DMS 273 (cell line): ENCODE measurements at regions not wholly inside any gene's neighbourhood (a gene's known extent, or its start where the extent isn't known, plus 50 kb on each side); places are given as distances from the start of the nearest gene placed in this dataset.
A peak's percentile ranks its signal among the peaks of the same experiment; 100 is the strongest.
"Not testable (repeated sequence)": the region's sequence is repeated elsewhere in the genome, so short reads cannot be mapped to it uniquely, and the experiment has no call there.

Source experiments
- DNase-seq: peaks from one replicate; lab custom pipeline; 2025; ENCODE audit not compliant: unreplicated experiment; lab: John Stamatoyannopoulos, UW

DNA sequence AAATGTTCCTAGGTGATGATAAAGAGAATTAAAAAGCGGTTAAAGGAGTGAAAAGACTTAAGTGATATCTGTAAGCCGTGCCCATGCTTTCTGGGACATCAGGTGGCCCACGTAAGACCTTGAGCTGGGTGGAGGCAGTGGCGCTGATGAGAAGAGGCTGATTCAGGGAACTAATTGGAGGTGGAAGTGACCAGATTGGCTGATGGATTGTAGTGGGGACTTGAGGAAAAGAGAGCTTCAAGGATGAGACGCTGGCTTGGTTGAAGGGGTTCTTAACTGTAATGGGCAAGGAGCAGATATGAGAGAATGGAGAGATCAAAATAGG lies 69.1 kb upstream of the EP300 start:
- no peak for DNase-seq

DNA sequence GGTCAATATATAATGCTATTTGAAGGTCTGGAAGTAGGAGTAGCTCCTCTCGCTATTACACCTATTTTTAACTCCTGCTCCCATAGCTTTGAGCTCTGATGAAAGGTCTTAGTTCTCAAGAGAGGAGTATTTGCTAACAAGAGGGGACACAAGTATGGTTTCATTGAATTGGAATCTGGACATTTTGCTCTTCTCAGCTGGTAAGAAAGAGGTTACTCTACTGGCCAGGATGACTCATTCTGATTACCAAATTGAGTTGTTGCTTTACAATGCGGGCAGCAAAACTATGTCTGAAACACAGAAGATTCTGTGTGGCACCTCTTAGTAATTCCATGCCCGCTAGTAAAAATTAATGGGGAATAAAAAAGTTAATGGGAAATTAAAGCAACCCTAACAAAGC lies 63.6 kb upstream of the EP300 start:
- DNase-seq, result no peak

DNA sequence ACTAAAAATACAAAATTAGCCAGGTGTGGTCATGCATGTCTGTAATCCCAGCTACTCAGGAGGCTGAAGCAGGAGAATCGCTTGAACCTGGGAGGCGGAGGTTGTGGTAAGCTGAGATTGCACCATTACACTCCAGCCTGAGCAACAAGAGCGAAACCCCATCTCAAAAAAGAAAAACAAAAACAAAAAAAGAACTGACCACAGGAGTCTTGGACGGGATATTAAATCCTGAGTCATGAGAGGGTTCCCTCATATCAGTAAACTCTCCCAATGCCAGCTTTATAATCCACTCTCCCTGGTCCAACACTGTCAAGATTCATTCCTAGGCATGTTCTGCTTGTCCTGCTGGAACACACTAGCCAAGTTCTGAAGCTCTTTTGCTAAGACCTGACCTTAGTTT lies 61.5 kb upstream of the EP300 start:
- no peak for DNase-seq

DNA sequence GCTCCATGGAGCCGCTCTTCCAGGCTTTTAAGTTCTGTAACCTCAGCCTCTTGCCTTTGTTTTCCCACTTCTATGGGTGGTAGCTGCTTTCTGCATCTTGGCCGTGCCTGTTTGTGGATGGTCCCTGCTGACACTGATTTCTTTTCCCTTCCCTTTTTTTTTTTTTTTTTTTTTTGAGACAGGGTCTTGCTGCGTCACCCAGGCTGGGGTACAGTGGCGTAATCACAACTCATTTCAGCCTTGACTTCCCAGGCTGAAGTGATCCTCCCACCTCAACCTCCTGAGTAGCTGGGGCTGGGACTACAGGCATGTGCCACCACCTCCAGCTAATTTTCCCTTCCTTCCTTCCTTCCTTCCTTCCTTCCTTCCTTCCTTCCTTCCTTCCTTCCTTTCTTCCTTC lies 57.7 kb upstream of the EP300 start:
- DNase-seq, result no peak

DNA sequence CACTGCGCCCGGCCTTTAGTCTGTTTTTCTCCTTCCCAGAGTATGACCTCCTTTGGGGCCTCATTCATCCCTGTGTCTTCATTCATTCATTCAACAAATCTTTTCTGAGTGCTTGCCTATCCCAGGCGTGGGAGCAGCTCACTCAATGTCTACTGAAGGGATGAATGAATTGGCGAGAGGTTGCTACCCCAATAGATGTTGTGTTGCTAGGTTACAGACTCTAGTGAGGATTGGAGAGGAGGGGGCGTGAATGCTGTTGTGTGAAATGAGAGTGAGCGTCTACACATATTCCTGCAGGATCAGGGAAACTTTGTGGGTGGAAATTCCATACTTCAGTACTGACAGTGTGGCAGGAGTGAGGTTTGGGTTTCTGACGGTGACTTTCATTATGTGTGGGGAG lies 55.5 kb upstream of the EP300 start:
- no peak for DNase-seq

DNA sequence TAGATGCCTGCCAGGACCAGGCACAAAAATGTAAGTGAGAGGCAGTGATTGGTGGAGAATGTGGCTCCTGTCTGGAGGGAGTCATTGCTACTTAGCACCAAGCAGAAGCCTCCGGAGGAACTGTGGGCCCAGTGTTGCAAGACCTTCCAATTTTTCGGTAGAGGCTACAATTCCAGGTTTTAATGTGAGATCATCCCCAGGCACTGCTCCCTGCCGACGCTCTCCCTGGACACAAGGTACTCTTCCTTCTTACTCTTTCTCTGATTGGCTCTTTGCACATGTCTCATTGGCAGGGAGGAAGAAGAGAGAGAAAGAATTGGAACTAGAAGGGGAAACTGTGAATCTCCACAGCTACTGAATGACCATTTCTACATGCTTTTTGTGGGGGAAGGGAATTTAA lies 53.7 kb upstream of the EP300 start:
- DNase-seq, result peak; percentile 15

DNA sequence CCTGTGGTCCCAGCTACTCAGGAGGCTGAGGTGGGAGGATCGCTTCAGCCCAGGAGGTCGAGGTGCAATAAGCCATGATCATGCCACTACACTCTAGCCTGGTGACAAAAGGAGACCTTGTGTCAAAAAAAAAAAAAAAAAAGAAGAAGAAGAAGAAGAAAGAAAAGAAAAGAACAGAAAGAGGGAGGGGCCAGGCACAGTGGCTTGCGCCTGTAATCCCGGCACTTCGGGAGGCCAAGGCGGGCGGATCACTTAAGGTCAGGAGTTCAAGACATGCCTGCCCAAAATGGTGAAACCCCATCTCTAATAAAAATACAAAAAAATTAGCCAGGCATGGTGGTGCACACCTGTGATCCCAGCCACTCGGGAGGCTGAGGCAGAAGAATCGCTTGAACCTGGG lies 52.8 kb upstream of the EP300 start:
- not testable (repeated sequence) for DNase-seq

DNA sequence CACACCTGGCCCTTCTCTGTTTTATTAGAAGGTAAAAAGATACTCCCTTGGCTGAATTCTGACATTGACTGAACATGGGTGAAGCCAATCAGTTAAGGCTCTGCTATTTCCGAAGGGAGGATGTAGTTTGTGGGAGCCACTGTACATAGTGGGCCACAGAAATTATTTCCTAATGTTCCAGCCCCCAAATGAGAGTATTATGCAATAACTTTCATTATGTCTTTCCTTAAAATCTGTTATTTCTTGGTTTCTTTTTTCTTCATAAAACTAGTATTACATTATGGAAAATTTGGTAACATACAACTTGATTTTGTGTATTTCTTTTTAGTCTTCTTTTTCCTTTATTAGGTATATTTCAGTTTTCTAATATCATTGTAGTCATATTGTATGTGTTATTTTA lies 51.9 kb upstream of the EP300 start:
- no peak for DNase-seq

DNA sequence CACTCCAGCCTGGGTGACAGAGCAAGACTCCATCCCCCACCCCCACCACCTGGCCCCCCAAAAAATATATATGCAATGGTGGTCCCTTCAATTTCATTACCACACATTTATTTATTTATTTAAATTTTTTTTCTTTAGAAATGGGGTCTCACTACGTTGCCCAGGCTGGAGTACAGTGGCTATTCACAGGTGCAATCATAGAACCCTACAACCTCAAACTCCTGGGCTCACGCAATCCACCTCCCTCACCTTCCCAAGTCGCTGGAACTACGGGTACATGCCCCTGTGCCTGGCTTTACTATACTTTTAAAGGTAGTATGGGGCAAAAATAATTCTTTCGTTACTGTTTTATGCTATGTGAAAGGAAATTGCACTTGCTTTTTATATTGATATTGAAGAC lies 50.9 kb upstream of the EP300 start:
- DNase-seq, result no peak
